ENCODE measurements at regions not wholly inside any gene's neighbourhood (a gene's known extent, or its start where the extent isn't known, plus 50 kb on each side); places are given as distances from the start of the nearest gene placed in this dataset.

DNA sequence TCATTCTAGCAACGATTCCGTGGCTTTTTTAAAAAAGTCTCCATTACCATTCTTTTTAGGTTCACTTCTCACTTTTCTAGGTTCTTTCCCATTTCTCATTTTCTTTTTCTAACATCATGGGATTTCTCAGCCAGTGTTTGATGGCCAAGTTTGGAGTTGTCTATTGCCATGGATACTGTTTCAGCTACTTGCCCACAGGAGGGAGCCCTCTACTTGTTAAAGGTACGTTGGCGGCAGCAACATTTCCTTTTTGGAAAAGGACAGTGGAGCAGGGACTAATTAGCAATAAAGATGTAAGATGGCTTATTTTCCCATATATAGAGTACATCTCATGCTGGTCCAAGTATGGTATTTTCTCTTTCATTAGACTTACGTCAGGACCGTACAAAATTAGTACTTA lies 2257.5 kb upstream of the C9orf72 start:
- TF ChIP-seq, protein P1, sequence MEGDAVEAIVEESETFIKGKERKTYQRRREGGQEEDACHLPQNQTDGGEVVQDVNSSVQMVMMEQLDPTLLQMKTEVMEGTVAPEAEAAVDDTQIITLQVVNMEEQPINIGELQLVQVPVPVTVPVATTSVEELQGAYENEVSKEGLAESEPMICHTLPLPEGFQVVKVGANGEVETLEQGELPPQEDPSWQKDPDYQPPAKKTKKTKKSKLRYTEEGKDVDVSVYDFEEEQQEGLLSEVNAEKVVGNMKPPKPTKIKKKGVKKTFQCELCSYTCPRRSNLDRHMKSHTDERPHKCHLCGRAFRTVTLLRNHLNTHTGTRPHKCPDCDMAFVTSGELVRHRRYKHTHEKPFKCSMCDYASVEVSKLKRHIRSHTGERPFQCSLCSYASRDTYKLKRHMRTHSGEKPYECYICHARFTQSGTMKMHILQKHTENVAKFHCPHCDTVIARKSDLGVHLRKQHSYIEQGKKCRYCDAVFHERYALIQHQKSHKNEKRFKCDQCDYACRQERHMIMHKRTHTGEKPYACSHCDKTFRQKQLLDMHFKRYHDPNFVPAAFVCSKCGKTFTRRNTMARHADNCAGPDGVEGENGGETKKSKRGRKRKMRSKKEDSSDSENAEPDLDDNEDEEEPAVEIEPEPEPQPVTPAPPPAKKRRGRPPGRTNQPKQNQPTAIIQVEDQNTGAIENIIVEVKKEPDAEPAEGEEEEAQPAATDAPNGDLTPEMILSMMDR (IDR thresholded peaks at IDR 0.05; ENCODE audit: extremely low read depth in 1 of 2, insufficient read depth in 1 of 2, low read depth in 1 of 2, low read length in 2 of 2), result no peak
- TF ChIP-seq POLR2A (IDR thresholded peaks at IDR 0.05; ENCODE audit: low read depth, low read length), result no peak
- no peak for TF ChIP-seq POLR2AphosphoS5 (IDR thresholded peaks at IDR 0.05; ENCODE audit: insufficient read depth, low read depth, low read length)
- TF ChIP-seq, protein P2, sequence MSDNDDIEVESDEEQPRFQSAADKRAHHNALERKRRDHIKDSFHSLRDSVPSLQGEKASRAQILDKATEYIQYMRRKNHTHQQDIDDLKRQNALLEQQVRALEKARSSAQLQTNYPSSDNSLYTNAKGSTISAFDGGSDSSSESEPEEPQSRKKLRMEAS (IDR thresholded peaks at IDR 0.05; ENCODE audit: insufficient read depth, insufficient read length), result no peak
- no peak for TF ChIP-seq EZH2 (IDR thresholded peaks at IDR 0.05; ENCODE audit: borderline replicate concordance, low read depth, low read length, severe bottlenecking)
- no peak for TF ChIP-seq GATA2 (IDR thresholded peaks at IDR 0.05; ENCODE audit: insufficient read depth, insufficient read length, low read depth, low read length)
- no peak for TF ChIP-seq MYC (IDR thresholded peaks at IDR 0.05; ENCODE audit: low read depth, low read length)
- TF ChIP-seq JUN (IDR thresholded peaks at IDR 0.05; ENCODE audit: borderline replicate concordance, insufficient read depth, insufficient read length, low read depth), result no peak
- TF ChIP-seq FOS (IDR thresholded peaks at IDR 0.05; ENCODE audit: borderline replicate concordance, insufficient read depth, low read length), result no peak
